HG02623 (cell line): ENCODE measurements at regions not wholly inside any gene's neighbourhood (a gene's known extent, or its start where the extent isn't known, plus 50 kb on each side); places are given as distances from the start of the nearest gene placed in this dataset.
"Not testable (repeated sequence)": the region's sequence is repeated elsewhere in the genome, so short reads cannot be mapped to it uniquely, and the experiment has no call there.

ENCODE experiments used
- ATAC-seq: cut with Tn5 transposase; IDR thresholded peaks from one replicate; pipeline ENCODE4 v1.9.1; 2021; ENCODE audit warnings: moderate library complexity; ENCODE audit not compliant: unreplicated experiment

DNA sequence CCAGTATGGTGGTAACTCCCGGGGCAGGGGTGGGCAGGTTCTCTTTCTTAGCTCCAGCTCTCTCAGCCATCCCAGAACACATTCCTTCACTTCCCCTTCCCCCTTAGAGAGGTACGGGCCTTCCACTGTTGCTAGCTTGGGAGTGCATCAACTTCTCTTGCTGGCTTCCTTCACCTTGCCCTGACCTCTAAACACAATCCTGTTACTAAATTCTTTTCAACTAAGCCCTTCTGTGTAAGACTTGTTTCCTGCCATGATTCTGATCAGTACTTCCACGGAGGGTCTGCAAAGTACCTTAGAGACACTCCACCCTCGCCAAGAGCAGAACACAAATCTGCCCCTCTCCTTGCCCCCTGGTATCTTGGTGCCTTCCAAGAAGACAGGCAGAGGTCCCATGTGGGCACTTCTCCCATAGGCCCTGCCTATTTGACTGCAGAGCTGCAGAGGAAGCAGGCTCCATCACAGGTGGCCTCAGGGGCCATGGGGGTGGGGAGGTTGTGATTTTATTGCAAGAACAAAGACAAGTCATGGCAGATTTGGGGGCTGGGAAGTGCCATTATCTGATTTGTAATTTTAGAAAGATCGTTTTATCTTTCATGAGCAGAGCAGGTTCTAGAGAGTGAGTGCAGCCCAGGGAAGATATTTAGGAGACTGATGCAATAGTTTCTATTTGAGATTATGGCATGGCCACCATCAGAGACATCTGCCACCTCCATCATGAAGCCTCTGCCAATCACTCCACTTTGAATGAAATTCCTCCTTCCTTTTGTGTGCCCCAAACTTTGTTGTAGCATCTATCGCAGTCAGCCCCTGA is 182.5 kb upstream of the JUN start:
- ATAC-seq: no peak

DNA sequence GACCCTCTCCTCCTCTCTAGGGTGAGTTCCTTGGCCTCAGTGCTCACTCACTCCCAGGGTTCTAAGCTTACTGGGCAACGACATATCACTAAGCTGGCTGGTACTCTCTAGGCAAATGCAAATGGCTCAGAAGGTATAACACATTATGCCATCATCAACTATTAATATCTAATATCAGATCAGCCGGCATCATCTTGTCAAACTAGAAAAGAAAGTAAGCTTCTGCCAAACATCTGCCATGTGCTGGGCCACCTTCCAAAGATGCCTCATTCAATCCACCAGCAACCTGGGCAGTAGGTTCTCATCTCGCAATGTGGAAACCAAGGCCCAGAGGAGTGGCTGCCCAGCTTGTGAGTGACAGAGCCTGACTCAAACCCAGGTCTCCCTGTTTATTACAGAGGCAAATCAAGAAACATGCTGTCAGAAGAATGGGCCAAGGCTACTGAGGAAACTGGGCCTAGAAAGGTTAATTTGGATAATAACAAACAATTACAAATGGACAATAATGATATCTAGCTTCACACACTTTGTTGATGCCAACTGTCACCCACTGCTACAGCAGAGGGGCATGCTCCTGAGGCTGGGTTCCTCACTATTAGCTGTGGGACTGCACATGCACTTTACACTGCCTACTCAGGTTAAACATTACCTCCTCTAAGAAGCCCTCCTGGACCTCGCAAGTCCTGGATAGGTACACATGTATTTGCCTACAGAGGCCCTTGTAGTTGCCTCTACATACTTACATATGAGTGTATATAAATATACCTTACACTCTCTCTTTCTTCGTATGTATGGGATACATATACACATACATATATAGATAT is 183.3 kb upstream of the JUN start:
- no peak for ATAC-seq

DNA sequence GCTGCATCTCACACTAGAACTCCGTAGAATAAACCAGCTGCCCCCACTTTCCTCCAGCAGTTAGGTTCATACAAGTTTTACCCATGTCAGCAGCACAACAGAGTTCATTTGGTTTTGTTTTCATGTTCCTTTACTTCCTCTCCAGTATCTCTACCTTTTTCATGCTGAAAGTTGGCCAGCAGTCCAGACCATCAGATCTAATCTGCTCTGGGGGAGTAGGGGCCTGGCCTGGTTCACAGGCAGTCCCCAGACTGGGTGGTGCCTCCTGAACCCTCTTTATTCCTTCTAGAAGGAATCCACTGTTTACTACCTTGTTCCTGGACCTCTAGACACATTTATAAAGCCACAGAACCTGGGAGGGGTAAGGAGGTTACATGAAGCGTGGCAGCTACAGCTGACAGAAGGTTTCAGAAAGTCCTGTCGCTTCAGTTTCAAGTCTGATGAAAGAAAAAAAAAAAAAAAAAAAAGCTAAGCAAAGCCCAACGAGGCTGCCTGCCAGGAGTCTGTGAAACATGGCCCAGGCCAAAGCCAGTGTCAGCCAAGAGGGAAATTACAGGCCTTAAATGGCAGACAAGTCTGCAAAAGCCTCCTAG is 184.6 kb upstream of the JUN start:
- peak; percentile 81 for ATAC-seq

DNA sequence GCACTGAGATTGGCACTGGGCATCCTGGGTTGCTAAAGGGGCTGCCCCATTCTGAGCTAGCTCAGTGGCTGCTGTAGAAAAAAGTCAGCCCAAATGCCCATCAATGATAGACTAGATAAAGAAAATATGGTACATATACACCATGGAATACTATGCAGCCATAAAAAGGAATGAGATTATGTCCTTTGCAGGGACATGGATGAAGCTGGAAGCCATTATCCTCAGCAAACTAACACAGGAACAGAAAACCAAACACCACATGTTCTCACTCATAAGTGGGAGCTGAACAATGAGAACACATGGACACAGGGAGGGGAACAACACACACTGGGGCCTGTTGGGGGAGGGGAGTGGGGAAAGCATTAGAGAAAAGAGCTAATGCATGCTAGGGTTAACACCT is 185.3 kb upstream of the JUN start:
- not testable (repeated sequence) for ATAC-seq

DNA sequence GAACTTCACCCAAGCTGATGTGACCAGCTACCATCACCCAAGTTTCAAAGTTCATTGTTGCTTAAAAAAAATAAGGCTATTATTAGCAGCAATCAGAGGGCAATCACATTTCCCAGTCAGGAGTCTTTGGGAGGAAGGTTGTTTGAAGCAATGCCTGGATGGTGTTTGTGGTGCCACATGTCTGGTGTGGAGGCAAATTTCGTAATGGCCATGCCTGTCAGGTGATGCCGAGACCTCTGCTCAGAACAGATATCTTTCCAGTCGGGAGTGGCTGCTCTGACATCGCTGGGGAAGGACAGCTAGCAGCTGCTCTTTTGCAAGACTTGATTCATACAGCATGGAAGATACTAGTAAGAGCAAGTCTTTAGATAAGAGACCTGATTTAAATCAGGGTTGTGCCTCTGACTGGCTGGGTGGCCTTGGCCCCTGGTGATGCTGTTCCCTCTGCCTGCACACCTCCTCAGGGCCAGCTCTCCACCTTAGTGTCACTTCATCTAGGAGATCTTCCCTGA is 187.8 kb upstream of the JUN start:
- no peak for ATAC-seq

DNA sequence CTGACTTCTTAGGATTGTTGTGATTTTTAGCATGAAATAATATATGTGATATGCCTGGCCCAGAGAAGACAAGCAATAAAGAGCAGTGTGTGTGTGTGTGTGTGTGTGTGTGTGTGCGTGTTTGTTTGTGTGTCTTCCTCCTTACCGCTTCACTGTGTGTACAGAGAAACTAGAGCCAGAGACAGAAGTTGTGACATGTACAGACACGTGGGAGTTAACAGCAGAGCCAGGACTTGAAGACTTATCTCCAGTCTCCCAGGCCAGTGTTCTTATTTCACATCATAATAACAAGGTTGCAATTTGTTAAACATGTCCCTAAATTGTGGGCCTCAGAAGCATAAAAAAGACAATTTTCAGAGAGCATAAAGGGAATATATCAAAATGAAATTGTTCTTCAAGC is 192.0 kb upstream of the JUN start:
- ATAC-seq: no peak

DNA sequence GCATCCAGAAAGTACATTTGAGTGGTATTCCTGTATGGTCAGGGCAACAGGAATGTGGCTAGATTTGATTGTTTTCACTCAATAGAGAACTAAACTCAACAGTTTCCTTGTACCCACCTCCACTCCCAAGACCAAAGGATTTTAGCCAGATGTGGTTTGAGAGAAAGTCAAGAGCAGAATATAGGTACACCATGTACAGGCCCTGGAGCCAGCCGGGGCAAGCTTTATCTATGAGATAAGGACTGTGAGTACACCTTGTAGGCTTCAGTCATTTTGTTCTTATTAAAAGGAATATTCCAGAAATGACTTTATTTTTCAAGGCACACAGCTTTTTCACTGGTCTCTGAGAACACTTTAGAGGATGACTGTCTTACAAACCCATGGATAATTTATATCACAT is 192.4 kb upstream of the JUN start:
- ATAC-seq: no peak

DNA sequence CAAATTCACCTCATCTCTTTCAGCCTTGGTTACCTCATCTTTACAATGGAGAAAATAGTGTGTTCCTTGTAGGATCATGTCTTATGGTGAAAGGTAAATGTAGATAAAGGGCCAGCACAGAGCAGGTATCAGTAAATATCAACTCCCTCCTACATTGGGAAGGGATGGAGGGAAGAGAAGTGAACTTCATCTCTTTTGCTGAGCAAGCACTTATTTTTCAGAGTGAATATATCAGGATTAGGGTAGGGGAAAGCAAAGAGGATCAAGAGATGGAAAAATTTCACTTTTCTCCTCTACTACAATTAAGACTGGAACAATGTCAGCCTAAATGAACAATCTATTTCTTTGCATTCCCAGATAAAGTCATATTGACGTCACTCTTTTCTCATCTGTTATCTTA is 193.8 kb upstream of the JUN start:
- no peak for ATAC-seq

DNA sequence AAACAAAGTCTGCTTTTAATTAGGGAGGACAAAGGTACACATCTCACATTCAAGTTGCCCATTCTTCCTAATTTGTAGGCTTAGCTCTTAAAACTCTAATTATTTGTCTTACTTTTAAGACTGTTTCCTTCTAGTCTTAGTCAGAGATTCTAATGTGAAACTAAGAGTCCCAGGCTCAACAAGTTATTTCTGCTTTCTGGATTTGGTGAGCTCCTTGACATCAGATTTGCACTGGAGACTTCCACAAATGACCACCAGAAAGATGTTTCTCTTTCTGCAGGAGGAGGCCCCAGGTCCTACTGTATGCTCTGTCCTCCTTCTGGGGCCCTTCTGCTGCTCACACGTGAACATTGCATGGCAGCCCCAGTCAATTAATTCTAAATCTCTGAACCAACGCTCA is 194.2 kb upstream of the JUN start:
- ATAC-seq: no peak

DNA sequence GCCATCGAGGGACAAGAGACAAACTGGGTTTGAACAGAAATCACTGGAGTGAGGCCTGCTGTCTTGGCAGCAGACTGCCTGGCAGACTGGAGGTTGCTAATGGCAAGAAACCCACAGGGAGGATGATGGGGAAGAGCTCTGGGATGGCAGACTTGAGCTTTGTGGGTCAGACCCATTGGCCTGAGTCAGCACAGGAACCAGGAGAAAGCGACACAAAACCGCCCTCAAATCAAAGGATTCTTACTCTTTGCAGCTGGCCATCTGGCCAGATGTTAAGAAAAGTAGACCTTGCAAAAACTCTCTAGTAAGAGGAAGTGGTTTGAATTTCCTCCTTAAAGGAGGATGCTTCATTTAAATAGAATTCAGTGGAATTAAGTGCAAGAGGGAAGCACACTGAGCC is 195.2 kb upstream of the JUN start:
- no peak for ATAC-seq

DNA sequence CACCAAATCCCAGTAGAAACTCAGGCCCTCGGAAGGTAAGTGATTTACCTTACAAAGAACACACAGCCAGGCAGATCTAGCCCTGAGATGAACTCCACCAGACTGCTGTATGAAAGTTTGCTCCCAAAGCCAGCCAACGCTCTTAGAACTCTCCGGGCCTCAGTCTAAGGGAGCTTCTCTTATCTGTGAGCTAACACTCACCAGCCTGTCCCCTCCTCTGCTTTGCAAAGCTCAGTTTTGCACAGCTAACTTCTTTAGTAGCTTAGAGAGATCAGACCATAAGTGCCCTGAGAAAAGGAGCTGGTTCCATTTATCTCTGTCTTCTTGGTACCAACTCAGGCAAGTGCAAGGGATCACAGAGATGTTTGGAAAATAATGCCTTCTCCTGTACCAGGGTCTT is 195.8 kb upstream of the JUN start:
- ATAC-seq: no peak

DNA sequence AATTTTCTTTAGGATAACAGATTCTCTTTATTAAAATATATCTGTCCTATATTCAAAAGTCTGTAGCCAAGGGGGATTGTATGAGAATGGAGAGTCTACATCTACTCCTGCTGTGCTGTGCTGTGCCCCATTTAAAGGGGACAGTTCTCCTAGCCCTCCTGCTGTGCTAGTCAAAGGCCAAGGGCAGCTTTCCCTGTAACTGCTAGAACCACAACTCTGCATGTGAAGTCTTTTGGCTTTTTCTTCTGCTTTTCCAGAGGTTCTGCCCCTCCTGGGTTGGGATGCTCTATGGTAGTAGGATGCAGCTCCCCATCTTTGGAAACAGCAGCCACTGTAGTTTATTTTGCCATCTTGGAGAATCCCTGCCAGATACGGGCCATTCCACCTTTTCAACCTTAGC is 197.5 kb upstream of the JUN start:
- no peak for ATAC-seq

DNA sequence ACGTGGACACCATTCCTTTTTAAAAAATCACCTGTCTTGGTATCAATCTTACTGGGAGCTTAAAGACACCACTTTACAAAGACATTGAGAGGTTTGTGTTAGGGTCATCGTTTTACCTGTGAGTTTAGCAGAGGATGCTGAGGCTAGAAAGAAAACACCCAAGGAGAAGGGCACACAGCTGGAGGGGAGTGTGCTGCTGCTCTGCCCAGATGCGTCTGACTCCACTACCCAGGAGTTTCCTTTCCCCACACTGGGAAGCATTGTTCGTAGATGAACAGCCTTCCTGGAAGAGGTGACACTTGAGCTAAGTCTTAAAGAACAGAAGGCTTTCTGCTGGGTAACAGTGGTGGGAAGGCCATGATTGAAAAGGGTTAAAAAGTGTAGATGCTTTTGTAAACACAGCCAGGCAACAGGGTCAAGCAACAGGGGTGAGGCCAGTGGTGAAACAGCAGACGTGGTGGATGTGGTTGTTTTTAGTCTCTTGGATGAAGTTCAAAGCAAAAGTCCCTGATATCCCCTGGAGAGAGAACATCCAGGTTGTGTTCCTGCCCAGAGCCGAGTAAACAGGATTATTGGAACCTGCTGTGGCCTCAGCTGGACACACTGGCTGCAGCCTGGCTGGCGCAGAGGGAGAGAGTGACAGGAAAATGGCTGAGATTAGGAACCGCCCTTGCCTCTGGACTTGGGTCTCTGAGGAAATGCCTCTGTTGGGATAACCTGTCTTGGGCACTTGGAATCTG is 198.6 kb upstream of the JUN start:
- no peak for ATAC-seq

DNA sequence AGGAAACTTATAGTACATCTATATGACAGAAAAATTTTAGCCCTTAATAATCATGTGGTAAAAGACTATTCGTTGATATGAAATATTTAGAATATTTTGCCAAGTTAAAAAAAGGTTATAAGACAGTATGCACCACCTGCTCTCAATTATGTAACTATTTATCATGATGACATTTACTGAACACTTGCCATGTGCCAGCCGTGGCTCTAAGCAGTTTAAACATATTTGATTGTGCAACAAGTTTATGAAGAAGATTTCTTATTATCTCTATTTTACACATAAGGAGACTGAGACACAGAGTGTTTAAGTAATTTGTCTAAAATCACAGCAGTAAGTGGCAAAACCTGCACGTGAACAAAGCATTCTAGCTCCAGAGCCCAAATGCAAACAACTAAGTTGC is 199.3 kb upstream of the JUN start:
- no peak for ATAC-seq

DNA sequence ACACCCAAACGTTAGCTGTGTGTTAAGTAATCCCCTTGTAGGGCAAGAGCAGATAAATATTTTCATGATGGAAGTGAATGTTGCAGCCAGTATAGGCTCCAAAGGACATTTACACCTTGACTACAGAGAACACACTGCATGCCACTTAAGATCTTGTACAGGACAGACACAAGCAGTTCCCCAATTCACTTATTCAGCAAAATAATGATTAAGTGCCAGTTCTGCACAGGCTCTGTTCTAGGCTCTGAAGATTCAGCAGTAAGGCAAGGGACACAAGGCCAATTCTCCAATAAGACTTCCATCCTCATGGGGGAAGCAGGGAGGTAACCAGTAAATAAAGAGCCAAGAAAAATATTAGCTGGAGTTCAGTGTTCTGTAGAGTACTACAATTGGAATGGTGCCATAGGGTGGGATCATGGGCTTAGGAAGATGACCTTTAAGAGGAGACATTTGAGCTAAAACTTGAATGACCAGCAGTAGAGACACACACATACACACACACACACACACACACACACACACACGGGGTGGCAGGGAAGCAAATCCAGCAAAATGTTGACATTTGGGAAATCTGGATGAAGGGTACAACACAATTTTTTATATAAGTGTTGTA is 199.9 kb upstream of the JUN start:
- ATAC-seq: no peak

DNA sequence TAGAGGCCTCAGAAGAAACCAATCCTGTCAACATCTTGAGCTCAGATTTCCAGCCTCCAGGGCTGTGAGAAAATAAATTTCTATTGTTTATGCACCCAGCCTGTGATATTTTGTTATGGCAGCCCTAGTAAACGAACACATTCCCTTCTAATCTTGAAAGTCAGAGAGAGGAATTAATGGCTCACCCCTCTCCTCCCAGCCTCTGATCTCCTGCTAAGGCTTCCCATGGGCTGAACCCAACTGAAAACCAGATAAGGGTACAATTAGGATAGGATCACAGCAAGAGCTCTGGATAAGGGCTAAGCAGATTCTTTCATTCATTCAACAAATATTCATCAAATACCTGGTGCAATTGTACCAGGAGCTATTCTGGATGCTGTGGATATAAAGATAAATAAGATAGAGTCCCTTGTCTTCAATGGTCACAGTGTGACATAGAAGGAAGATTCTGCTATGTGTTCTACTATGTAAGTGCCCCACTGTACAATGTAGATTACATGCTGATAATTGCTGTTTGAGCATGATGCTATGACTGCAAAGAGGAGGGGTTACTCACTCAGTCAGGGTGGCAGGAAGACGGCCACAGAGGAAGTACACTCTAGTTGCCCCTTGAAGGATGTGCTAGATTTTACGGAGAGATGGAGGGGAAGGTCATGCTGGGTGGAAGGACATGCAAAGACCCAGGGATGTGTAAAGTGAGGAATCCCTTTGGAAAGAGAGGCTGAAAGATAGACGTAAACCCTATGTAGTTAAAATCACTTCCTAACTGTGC is 203.3 kb upstream of the JUN start:
- no peak for ATAC-seq

DNA sequence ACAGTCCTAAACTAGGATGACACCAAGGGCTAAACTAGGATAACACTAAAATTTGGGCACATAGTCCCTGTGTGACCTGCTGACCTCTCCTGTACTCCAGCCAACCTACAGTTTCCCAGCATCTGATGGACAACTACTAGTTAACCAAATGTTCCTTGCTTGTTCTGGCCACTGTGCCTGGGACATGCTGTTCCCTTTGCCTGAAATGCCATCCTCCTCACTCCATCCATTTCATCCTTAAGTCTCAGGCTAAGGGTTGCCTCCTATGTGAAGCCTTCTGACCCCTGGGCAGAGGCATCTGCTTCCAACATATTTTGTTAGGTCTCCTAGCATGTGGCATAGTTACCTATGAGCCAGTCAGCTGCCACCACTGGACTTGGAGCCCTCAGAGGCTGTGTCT is 204.9 kb upstream of the JUN start:
- no peak for ATAC-seq

DNA sequence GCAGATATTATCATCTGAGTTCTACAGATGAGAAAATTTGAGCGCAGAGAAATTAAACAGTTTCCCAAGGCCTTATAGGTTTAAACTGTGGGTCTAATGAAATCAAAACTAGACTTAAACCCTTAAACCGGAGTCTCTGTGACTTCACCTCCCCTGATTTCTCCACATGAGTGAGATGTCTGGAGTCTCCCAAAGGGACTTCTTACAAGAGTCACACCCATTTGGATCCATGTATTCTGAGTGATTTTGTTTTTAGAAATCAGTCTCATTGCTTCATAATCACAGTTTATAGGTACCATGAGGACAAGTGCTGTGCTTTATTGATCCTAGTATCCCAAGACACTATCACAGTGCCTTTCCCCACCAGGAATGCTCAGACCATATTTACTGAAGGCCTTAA is 206.0 kb upstream of the JUN start:
- no peak for ATAC-seq

DNA sequence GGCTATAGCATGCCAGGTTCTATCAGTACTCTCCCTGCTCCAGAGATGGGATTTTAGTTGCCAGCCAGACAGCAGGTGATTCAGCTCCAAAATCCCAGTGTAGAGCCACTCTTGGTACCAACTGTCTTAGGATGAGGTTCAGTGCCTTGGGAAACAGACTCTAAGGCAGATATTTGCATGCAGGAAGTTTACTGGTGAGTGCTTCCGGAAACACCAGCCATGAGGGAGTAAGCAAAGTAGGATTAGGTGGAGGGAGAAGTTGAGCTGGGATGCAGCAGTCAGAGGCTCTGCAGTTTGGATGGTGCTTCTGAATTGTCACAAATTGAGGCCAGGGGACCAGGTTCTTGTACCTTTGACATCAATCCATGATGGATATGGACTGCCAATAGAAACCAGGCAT is 207.5 kb upstream of the JUN start:
- ATAC-seq: no peak

DNA sequence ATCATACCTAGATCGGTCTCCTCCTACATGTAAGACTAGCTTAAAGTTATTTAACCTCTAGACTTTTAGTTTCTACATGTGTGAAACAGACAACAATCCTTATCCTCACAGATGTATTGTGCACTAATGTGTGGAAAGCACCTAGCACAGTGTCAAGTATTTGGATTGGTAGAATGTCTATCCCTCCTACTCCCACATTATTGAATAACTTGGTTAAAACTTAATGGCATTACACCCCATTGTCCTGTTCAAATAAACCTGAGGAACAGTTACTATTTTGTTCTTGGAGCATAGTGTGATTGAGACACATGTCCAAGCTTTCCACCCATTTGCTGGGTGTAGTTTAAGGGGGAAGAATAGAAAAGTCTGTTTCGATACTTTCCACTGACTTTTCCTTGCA is 208.8 kb upstream of the JUN start:
- no peak for ATAC-seq
